Neural cell (in vitro differentiated cells): ENCODE measurements at regions not wholly inside any gene's neighbourhood (a gene's known extent, or its start where the extent isn't known, plus 50 kb on each side); places are given as distances from the start of the nearest gene placed in this dataset.

Experiments
- H2AFZ ChIP-seq: fragments of 200-600, 300-800 bp; sonication (generic), shearing (Covaris generic); 2 replicates; pipeline ENCODE4 v1.6.0; 2014; ENCODE audit warnings: low read depth, mild to moderate bottlenecking, antibody characterized with exemption, low read length, moderate library complexity
- H3F3A ChIP-seq: fragments of 200-600 bp; shearing (Covaris generic); 2 replicates; pipeline ENCODE4 v1.6.1; 2016; ENCODE audit warnings: mild to moderate bottlenecking, moderate library complexity, mixed read lengths, antibody characterized with exemption, low read length; ENCODE audit not compliant: insufficient read depth, poor library complexity, severe bottlenecking
- H3K27ac ChIP-seq: fragments of 200-600, 300-800 bp; sonication (generic), shearing (Covaris generic); 2 replicates; pipeline ENCODE4 v1.5.1; 2014; ENCODE audit warnings: mild to moderate bottlenecking, low read length, moderate library complexity
- H3K27me3 ChIP-seq: fragments of 300-800, 200-600 bp; sonication (generic), shearing (Covaris generic); 2 replicates; pipeline ENCODE4 v1.6.0; 2014; ENCODE audit warnings: mild to moderate bottlenecking, low read depth, low read length, moderate library complexity; ENCODE audit not compliant: insufficient read depth
- H3K36me3 ChIP-seq: fragments of 300-800, 200-600 bp; sonication (generic), shearing (Covaris generic); 2 replicates; pipeline ENCODE4 v1.5.1; 2014; ENCODE audit warnings: mild to moderate bottlenecking, antibody characterized with exemption, low read length, moderate library complexity; ENCODE audit not compliant: insufficient read depth
- H3K4me2 ChIP-seq: fragments of 300-800, 200-600 bp; sonication (generic), shearing (Covaris generic); 2 replicates; pipeline ENCODE4 v1.6.0; 2014; ENCODE audit warnings: mild to moderate bottlenecking, low read length
- H3K4me3 ChIP-seq: fragments of 300-800, 200-600 bp; sonication (generic), shearing (Covaris generic); 2 replicates; pipeline ENCODE4 v1.5.1; 2014; ENCODE audit warnings: mild to moderate bottlenecking, low read length, moderate library complexity
- H3K79me2 ChIP-seq: fragments of 200-600 bp; shearing (Covaris generic); replicated peaks from 2 replicates; pipeline ENCODE4 v1.6.0; 2014; ENCODE audit warnings: mild to moderate bottlenecking, low read length, moderate library complexity; ENCODE audit not compliant: insufficient read depth
- H3K9ac ChIP-seq: fragments of 300-800, 200-600 bp; sonication (generic), shearing (Covaris generic); 2 replicates; pipeline ENCODE4 v1.6.1; 2016; ENCODE audit warnings: mild to moderate bottlenecking, low read length, mixed read lengths
- H3K9me2 ChIP-seq: fragments of 200-600 bp; shearing (Covaris generic); 2 replicates; pipeline ENCODE4 v1.6.1; 2016; ENCODE audit warnings: mild to moderate bottlenecking, low read length, mixed read lengths; ENCODE audit not compliant: insufficient read depth
- H3K9me3 ChIP-seq: fragments of 200-600, 300-800 bp; sonication (generic), shearing (Covaris generic); 2 replicates; pipeline ENCODE4 v1.6.1; 2016; ENCODE audit warnings: mild to moderate bottlenecking, mixed run types, low read length, moderate library complexity, mixed read lengths
- H4K20me1 ChIP-seq: fragments of 200-600 bp; shearing (Covaris generic); 2 replicates; pipeline ENCODE4 v1.6.1; 2016; ENCODE audit warnings: mild to moderate bottlenecking, mixed run types; ENCODE audit not compliant: insufficient read depth
- EP300 ChIP-seq: fragments of 450-650 bp; conservative IDR thresholded peaks from 2 replicates; pipeline ENCODE4 v1.6.1; 2014; ENCODE audit warnings: antibody characterized with exemption, mild to moderate bottlenecking, moderate library complexity; ENCODE audit not compliant: poor library complexity, severe bottlenecking
- EZH2 ChIP-seq: fragments of 200-600, 300-800 bp; shearing (Covaris generic), sonication (generic); IDR thresholded peaks from 2 replicates; pipeline ENCODE4 v1.6.1; 2014; ENCODE audit warnings: antibody characterized with exemption, low read length, borderline replicate concordance, mild to moderate bottlenecking; ENCODE audit not compliant: insufficient read depth, poor library complexity, severe bottlenecking
- MXI1 ChIP-seq: fragments of 450-650 bp; conservative IDR thresholded peaks from 2 replicates; pipeline ENCODE4 v1.6.1; 2014; ENCODE audit warnings: antibody characterized with exemption, mild to moderate bottlenecking; ENCODE audit not compliant: poor library complexity, severe bottlenecking
- POLR2AphosphoS5 ChIP-seq: IDR thresholded peaks from 2 replicates; pipeline ENCODE4 v1.6.1; 2012
- RAD21 ChIP-seq: fragments of 450-650 bp; conservative IDR thresholded peaks from 2 replicates; pipeline ENCODE4 v1.6.1; 2014; ENCODE audit warnings: antibody characterized with exemption, mild to moderate bottlenecking, moderate library complexity
- SMC3 ChIP-seq: fragments of 450-650 bp; conservative IDR thresholded peaks from 2 replicates; pipeline ENCODE4 v1.6.1; 2014; ENCODE audit warnings: antibody characterized with exemption, mild to moderate bottlenecking, moderate library complexity; ENCODE audit not compliant: poor library complexity
- TAF1 ChIP-seq: IDR thresholded peaks from 2 replicates; pipeline ENCODE4 v1.6.1; 2012; ENCODE audit warnings: low read depth
- TF ChIP-seq, protein P1 (sequence below): fragments of 450-650 bp; IDR thresholded peaks from 2 replicates; pipeline ENCODE4 v1.5.1; 2014; ENCODE audit warnings: antibody characterized with exemption, mild to moderate bottlenecking, moderate library complexity; ENCODE audit not compliant: poor library complexity, severe bottlenecking
- TF ChIP-seq, protein P2 (sequence below): IDR thresholded peaks from 2 replicates; pipeline ENCODE4 v1.6.1; 2012; ENCODE audit warnings: borderline replicate concordance

DNA sequence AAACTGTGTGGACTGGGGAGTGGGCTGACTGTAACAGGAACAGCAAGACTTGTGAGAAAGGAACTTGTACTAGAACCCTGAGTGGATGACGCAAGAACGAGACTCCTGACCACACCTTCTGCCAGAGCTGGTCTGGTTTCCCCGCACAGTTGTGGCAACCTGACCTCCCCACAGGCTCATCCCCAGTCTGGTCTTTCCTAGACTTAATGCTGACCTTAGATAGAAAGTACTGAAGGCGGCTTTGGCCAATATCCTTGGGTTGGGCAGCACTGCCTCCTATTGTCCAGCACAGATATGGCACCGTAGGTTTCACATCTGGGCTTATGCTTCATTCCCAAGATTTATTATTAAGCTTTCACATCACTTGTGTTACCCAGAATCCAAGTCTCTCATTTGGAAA lies 137.8 kb upstream of the FRG1 start:
- Histone ChIP-seq H3K79me2 (no peaks in the 10 kb centered on the region), H3K9ac (no peak overlapping the region), H3K9me3 (no peaks in the 10 kb centered on the region), H3K36me3 (no peaks in the 10 kb centered on the region), H3K27me3 (no peaks in the 10 kb centered on the region), H2AFZ (no peak overlapping the region), H4K20me1 (no peaks in the 10 kb centered on the region), H3K4me2 (no peak overlapping the region), H3K27ac (no peak overlapping the region), H3K9me2 (no peaks in the 10 kb centered on the region), H3K4me3 (no peak overlapping the region), H3F3A (no peaks in the 10 kb centered on the region)
- TF ChIP-seq POLR2AphosphoS5 (no peak), EZH2 (no peak), EP300 (no peak), RAD21 (no peak), SMC3 (no peak), TAF1 (no peak), MXI1 (no peak)
- TF ChIP-seq, protein P1, sequence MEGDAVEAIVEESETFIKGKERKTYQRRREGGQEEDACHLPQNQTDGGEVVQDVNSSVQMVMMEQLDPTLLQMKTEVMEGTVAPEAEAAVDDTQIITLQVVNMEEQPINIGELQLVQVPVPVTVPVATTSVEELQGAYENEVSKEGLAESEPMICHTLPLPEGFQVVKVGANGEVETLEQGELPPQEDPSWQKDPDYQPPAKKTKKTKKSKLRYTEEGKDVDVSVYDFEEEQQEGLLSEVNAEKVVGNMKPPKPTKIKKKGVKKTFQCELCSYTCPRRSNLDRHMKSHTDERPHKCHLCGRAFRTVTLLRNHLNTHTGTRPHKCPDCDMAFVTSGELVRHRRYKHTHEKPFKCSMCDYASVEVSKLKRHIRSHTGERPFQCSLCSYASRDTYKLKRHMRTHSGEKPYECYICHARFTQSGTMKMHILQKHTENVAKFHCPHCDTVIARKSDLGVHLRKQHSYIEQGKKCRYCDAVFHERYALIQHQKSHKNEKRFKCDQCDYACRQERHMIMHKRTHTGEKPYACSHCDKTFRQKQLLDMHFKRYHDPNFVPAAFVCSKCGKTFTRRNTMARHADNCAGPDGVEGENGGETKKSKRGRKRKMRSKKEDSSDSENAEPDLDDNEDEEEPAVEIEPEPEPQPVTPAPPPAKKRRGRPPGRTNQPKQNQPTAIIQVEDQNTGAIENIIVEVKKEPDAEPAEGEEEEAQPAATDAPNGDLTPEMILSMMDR, result no peak
- TF ChIP-seq, protein P2, sequence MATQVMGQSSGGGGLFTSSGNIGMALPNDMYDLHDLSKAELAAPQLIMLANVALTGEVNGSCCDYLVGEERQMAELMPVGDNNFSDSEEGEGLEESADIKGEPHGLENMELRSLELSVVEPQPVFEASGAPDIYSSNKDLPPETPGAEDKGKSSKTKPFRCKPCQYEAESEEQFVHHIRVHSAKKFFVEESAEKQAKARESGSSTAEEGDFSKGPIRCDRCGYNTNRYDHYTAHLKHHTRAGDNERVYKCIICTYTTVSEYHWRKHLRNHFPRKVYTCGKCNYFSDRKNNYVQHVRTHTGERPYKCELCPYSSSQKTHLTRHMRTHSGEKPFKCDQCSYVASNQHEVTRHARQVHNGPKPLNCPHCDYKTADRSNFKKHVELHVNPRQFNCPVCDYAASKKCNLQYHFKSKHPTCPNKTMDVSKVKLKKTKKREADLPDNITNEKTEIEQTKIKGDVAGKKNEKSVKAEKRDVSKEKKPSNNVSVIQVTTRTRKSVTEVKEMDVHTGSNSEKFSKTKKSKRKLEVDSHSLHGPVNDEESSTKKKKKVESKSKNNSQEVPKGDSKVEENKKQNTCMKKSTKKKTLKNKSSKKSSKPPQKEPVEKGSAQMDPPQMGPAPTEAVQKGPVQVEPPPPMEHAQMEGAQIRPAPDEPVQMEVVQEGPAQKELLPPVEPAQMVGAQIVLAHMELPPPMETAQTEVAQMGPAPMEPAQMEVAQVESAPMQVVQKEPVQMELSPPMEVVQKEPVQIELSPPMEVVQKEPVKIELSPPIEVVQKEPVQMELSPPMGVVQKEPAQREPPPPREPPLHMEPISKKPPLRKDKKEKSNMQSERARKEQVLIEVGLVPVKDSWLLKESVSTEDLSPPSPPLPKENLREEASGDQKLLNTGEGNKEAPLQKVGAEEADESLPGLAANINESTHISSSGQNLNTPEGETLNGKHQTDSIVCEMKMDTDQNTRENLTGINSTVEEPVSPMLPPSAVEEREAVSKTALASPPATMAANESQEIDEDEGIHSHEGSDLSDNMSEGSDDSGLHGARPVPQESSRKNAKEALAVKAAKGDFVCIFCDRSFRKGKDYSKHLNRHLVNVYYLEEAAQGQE, result no peak

DNA sequence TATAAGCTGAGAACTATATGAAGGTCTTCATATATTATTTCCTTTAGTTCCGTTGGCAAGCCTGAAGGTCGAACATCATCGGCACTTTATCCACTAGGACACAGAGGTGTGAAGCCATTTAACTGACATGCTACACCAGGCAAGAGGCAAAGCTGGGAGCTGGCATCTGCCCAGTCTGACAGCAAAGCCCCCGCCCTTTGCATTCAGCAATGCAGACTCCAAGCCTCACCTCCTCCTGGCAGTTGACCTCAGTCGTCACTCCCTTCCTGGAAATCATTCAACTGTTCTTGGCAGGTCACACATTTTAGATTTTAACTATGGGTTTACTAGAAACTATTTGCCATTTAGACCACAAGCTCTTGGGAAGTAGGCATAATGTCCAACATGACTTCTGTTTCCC lies 135.8 kb upstream of the FRG1 start:
- Histone ChIP-seq H2AFZ (no peak overlapping the region), H3K9me3 (no peaks in the 10 kb centered on the region), H3K36me3 (no peaks in the 10 kb centered on the region), H3F3A (no peaks in the 10 kb centered on the region), H3K9me2 (no peaks in the 10 kb centered on the region), H3K4me3 (no peak overlapping the region), H3K9ac (no peak overlapping the region), H4K20me1 (no peaks in the 10 kb centered on the region), H3K79me2 (no peaks in the 10 kb centered on the region), H3K4me2 (no peak overlapping the region), H3K27me3 (no peaks in the 10 kb centered on the region), H3K27ac (no peak overlapping the region)
- no peak for TF ChIP-seq RAD21
- TF ChIP-seq POLR2AphosphoS5, result no peak
- TF ChIP-seq TAF1, result no peak
- no peak for TF ChIP-seq EZH2
- TF ChIP-seq, protein P1, result no peak
- no peak for TF ChIP-seq SMC3
- TF ChIP-seq, protein P2, result no peak
- TF ChIP-seq EP300, result no peak
- no peak for TF ChIP-seq MXI1
